ENCODE measurements at regions not wholly inside any gene's neighbourhood (a gene's known extent, or its start where the extent isn't known, plus 50 kb on each side); places are given as distances from the start of the nearest gene placed in this dataset.

DNA sequence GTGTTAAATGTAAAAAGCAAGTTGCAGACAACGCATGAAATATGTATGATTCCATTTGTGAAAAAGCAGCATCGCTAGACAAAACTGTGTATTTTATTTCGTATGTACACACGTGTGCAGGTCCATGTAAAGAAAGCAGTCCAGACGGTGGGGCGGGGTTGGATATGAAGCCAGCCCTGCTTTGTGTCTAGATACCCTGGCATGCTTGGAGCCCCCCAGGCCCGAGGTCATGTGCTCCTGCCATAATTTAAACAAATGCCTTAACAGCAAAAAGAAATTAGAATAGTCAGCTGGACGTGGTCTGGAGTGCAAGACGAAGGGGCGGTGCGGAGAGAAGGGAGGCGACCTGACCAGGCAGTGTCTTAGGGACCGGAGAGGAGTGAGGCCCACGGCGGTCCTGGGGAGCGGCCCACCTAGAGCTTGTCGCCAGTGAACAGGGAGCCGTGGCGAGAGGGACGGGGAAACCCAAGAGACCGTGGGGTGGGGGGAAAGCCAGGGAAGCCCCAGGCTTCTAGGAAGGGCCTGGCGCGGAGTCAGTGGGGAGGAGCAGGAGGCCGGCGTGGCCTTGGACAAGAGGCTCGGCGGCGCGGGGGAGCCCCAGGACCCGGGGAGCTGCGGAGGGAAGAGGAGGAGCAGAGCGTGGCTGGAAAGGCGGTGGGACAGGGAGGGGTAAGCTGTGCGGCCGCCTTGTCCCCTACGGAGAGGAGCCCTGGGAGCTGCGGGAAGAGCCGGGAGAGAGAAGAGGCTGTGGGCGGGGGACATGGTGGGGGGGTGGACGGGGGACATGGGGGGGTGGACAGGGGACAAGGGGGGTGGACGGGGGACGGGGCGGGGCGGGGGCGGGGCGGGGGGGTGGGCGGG, 118.5 kb upstream of the C14orf180 start:
- DNase-seq (no peak), ATAC-seq (no peak)
- intact Hi-C loops (cut with micrococcal nuclease): no loop called here

- ATAC-seq (no peak), DNase-seq (no peak)
- intact Hi-C loops (cut with micrococcal nuclease): no loop called here
Measured at GRCh38 chr14:104461676-104462449, 117.7 kb upstream of the C14orf180 start.

- intact Hi-C loops (cut with micrococcal nuclease): no loop called here
- DNase-seq (no peak), ATAC-seq (no peak)
Measured at GRCh38 chr14:104462651-104463630, 116.6 kb upstream of the C14orf180 start.

GRCh38 chr14:104464907-104465306, 114.7 kb upstream of the C14orf180 start:
- intact Hi-C loops (cut with micrococcal nuclease): no loop called here

DNA sequence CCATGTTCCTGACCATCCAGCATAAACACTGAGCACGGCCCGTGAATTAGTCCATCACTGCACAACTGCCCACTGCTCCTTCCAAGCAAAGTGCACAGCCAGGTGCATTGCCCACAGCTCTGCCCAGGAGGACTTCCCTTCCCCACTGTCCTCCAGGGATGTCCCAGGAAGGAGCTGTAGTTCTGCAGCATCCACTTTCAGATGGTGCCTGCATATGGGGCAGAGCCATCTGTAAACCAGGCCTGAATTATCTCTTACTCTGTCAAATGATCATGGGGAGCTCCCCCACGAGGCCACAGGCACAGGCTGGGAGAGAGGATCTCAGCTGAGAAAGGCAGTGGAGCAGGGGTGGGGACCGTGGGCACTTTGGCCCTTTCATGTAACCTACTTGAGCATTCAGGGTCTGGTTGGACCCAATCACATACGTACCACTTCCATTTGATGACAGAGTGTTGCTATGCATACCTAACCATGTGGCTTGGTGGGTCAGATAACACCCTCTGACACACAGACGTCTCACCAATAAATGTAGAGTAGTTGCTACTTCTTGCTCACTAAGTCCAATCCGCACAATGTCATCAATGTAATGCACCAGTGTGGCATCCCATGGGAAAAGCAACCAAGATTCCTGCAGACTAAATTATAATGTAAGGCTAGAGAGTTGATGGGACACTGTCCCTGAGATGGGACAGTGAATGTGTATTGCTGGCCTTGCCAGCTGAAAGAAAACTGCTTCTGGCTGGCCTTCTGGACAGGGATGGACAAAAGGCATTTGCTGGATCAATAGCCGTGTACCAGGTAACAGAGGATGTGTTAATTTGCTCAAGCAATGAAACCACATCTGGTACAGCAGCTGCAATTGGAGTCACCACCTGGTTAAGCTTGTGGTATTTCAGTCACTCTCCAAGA, 113.8 kb upstream of the C14orf180 start:
- intact Hi-C loops (cut with micrococcal nuclease): no loop called here
- no peak for DNase-seq
- no peak for ATAC-seq

More at GRCh38 chr14:104464907-104465306, 114.7 kb upstream of the C14orf180 start:
- ATAC-seq (no peak), DNase-seq (no peak)

- intact Hi-C loops (cut with micrococcal nuclease): no loop called here
- no peak for ATAC-seq
- no peak for DNase-seq
Measured at GRCh38 chr14:104467236-104467635, 112.3 kb upstream of the C14orf180 start.

- intact Hi-C loops (cut with micrococcal nuclease): no loop called here
- no peak for DNase-seq
- ATAC-seq: no peak
Measured at GRCh38 chr14:104467641-104468040, 111.9 kb upstream of the C14orf180 start.

- ATAC-seq (no peak), DNase-seq (no peak)
- intact Hi-C loops (cut with micrococcal nuclease): no loop called here
Measured at GRCh38 chr14:104469591-104469990, 110.0 kb upstream of the C14orf180 start.

- ATAC-seq: no peak
- no peak for DNase-seq
- intact Hi-C loops (cut with micrococcal nuclease): no loop called here
Measured at GRCh38 chr14:104470588-104470987, 109.0 kb upstream of the C14orf180 start.

- DNase-seq: no peak
- intact Hi-C loops (cut with micrococcal nuclease): no loop called here
- no peak for ATAC-seq
Measured at GRCh38 chr14:104471114-104471513, 108.5 kb upstream of the C14orf180 start.

DNA sequence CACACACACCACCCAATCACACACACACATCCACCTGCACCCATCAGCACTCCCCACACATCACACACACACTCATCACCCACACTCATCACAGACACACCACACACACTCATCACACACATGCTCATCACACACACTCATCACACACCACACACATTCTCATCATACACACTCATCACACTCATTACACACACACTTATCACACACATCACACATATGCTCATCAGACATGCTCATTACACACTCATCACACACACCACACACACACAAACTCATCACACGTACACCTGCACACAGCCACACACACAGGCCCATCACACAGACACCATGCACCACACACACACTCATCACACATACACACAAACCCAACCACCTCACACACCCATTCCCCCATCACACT, 107.5 kb upstream of the C14orf180 start:
- intact Hi-C loops (cut with micrococcal nuclease): no loop called here
- ATAC-seq (no peak), DNase-seq (no peak)

DNA sequence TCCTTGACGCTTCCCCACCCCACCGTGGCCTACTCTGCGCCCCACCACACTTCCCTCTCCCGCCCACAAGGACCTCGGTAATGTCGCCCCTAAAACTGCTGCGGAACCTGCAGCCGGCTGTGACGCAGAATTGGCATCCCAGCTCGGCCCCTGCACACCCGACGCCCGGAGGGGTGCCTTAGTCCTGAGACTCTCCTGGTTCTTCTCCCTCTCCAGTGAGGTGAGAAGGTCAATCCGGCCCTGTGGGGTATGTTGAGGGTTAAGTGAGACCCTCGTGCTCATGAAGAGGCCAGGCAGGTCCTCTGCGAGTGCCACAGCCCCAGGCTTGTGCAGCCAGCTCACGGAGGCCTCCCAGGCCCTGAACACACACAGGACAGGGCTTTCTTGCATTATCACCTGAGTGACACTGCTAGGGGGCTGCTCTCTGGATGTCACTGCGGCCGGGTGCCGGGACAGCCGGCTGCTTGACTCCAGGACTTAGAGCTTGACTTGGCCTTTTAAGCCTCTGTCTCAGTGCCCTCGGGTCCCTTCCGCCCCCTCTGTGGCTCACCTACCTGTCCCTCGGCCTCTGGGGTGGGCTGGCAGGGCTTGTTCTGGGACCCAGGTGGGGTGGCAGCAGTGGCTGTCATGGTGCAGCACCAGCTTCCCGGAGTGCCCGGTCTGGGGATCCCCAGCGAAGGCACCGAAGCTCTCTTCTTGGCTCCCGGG, 106.9 kb upstream of the C14orf180 start:
- intact Hi-C loops (cut with micrococcal nuclease): no loop called here
- no peak for DNase-seq
- ATAC-seq: no peak

- intact Hi-C loops (cut with micrococcal nuclease): no loop called here
- no peak for ATAC-seq
- DNase-seq: no peak
Measured at GRCh38 chr14:104473244-104473565, 106.4 kb upstream of the C14orf180 start.

DNA sequence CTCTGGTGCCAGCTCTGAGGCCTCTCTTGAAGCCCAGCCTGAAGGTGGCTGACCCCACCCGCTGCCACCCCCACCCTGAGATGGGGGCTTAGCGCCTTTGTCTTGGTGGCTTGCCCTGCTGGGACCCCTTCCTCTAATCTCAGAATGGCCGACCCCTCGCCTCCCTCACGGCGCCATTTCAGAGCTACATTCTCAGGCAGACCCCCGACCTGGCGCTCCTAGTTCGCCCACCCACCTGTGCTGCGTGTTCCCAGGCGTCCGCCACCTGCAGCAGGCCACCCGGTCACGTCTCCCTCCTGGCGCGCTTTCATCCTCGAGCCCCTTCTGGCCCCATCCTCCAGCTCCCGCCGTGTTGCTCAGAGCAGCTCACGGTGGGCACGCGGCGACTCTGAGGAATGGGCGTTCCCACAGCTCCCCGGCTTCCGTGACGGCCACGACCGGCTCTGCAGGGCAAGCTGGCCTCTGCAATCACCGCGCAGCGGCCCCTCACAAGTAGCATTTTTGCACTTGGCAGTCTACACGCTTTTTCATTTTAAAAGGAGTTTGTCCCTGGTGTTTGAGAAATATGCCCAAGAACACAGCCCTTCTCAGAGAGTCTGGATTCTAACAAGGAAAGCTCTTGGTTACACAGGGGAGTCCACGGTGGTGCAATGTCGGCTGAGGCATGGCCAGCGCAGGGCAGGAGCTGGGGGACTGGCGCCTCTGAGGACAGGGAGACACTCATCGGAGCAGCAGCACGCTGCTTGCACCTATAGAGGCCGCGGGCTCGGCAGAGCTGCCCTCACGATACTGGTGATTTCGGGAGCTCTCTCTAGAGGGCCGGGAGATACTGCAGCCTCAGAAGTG, 105.7 kb upstream of the C14orf180 start:
- intact Hi-C loops (cut with micrococcal nuclease): no loop called here
- no peak for ATAC-seq
- no peak for DNase-seq

GRCh38 chr14:104474495-104475213, 104.9 kb upstream of the C14orf180 start:
- intact Hi-C loops (cut with micrococcal nuclease): no loop called here
- DNase-seq: no peak
- ATAC-seq: no peak

DNA sequence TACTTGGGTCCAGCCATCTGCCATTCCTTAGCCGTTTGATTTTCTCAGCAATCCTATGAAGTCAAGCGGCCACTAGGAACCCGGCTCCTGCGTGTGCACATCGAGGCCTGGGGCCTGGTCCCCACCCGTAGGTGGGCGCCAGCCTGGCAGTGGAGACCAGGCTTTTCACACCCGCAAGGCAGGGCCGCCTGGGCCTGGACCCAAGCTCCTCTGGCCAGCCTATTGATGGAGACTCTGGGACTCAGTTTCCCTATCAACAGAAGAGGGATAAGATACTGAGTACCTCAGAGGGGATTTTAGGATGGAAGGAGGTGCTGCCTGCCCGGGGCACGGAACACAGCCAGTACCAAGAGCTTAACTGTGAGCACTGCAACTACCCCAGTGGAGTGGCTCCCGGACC, 104.3 kb upstream of the C14orf180 start:
- no peak for DNase-seq
- intact Hi-C loops (cut with micrococcal nuclease): no loop called here

More for the DNA sequence above, 104.3 kb upstream of the C14orf180 start:
- no peak for ATAC-seq

Measured in left ventricle myocardium superior (tissue), 1 donor.